Stimulated activated CD4-positive, alpha-beta T cell treated with anti-CD3 and anti-CD28 coated beads, Interleukin-12 subunit alpha, Interleukin-12 subunit beta, amount 100 ng/mL, for 24 hours (primary cell): ENCODE measurements at regions not wholly inside any gene's neighbourhood (a gene's known extent, or its start where the extent isn't known, plus 50 kb on each side); places are given as distances from the start of the nearest gene placed in this dataset.
"Not testable (repeated sequence)": the region's sequence is repeated elsewhere in the genome, so short reads cannot be mapped to it uniquely, and the experiment has no call there.

Experiments
- DNase-seq, 2 experiments: peaks; one replicate each; pipeline ENCODE4 v3.0.0-alpha.2; 2020; ENCODE audit warnings: low read depth in 2 of 2

DNA sequence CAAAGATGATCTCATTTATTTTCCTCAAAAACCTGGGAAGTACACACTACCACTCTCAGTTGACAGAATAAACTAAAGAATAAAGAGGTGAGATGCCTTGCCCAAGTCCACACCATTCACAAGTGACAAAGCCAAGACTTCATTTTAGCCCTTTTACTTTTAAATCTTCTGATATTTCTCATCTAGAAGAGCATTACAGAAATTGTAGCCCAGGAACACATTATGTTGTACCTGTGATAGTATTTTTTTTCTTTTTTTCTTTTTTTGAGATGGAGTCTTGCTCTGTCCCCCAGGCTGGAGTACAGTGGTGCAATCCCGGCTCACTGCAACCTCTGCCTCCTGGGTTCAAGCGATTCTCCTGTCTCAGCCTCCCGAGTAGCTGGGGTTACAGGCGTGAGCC lies 268.6 kb downstream of the FGFR2 start:
- not testable (repeated sequence) for DNase-seq

DNA sequence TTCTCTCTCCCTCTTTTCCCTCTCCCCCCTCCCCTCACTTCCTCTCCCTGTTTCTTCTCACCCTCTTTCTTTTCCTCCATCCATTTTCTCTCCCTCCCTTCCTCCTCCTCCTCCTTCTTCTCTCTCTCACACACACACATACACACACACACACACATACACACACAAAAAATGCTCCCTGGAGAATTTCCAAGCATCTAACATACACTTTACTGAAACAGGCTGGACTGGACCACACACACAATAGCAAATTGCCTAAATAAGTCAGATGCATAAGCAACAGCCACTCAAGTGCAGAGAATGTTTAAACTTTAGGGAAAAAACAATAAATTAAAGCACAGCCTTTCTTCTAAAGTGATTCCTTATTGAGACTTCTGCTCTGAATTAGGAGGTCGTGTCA lies 267.7 kb downstream of the FGFR2 start:
- no peak for DNase-seq

DNA sequence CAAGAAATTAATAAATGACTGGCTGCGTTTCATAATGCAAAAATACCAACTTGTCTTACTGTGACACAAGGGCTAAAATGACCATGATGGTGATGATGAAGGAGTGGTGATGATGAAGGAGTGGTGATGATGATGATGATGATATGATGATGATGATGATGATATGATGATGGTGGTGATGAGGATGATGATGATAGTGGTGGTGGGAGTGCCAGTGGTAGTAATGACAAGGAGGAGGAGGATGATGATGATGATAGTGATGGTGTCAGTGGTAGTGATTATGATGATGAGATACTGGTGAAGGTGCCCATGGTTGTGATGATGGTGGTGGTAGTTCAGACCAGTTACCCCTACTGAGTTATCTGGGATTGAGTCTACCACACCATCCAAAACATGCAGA lies 265.9 kb downstream of the FGFR2 start:
- DNase-seq, result no peak

- no peak for DNase-seq
These were observed 265.1 kb downstream of the FGFR2 start for GRCh38 chr10:121332829-121333765.

GRCh38 chr10:121335386-121335925 lies 262.8 kb downstream of the FGFR2 start:
- DNase-seq, result no peak

DNA sequence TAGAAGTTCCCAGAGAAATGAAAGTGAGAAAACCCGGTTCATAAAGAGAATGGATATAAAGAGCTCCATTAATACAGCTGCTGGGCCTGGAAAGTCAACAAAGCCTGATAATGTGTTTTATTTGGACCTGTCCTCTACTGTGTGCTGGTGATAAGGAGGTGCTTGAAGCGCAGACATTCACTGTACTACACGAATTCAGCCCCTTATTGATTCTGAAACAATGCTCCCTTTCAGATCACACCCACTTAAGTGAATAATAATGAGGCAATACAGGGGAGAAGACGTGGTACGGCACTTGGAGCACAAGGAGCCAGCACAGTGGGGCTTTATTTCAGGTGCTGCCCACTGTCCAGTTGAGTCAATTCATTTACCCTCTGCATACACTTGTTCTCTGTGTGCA lies 260.8 kb downstream of the FGFR2 start:
- no peak for DNase-seq

DNA sequence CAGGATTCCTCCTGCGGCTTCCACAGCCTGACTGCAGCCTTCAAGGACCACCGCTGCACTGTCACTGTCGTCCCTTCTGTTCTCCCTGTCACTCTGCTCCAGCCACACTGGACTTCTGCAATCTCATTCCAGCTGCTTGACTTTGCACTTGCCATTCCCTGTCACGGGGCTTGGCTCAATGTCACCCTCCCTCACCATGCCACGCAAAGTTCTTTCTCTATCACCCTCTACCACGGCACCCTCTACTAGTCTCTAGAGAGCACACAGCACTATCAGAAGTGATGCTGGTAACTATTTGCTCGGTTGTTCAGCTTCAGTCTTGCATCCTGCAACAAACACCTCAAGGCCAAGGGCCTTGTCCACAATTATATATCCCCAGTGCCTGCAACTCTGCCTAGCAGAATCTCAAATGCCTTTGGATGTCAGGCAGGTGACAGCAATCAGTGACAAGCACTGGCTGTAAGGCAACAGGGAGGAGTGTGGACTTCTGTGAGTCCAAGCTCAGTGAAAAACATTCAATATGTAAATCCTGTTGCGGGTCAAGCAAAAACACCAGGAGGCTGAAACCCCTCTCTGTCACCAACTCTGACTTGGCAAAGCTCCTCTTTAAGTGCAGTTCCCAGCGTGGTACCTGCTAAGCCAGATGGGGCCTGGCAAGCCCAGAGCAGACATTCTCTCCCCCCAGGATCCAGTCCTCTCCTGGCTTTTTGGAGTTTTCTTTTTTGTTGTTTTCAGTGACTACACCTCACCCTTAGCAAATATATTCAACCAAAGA lies 259.9 kb downstream of the FGFR2 start:
- no peak for DNase-seq

DNA sequence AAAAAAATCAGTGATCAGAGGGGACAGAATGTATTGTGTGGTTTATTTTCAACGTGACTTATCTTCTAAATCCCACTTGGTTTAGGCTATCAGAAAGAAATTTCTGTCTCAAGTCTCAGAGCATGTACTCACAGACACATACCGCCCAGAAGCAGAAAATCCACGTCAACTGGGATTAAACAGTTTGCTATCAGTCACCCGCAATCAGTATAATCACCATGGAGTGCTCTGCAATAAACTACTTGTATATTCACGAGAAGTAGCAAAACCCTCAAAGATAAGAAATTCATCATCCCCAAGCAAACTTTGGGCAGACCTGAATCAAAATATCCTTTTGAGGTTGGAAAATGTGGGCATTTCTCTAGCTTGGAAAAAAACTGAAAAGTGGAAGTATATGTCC lies 259.1 kb downstream of the FGFR2 start:
- no peak for DNase-seq

DNA sequence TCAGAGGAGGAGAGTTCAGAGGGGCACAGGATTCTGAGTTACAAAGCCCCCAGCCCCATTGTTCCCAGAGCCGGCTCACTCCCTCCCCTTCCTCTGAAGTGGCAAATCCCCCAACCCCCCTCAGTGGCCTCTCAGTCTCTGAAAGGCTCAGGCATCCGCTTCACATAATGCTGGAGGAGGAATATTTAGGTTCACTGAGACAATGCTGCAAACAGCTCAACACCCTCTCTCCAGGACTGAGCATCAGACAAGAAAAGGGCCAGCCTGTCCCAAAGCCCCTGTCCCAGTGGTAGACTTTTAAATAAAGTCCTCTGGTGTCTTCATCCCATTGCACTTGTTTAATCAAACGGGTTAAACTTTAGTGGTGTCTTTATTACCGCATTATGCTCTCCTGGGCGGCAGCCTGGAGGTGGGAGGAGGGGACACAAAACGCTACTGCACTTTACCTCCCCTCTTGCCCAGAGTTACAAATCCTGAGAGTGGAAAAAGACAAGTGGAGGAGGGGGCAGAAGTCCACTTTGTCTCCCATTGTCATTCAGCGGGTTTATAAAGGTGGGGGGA lies 257.9 kb downstream of the FGFR2 start:
- no peak for DNase-seq

- DNase-seq, result no peak
These were observed 246.7 kb downstream of the FGFR2 start for GRCh38 chr10:121351540-121351939.

DNA sequence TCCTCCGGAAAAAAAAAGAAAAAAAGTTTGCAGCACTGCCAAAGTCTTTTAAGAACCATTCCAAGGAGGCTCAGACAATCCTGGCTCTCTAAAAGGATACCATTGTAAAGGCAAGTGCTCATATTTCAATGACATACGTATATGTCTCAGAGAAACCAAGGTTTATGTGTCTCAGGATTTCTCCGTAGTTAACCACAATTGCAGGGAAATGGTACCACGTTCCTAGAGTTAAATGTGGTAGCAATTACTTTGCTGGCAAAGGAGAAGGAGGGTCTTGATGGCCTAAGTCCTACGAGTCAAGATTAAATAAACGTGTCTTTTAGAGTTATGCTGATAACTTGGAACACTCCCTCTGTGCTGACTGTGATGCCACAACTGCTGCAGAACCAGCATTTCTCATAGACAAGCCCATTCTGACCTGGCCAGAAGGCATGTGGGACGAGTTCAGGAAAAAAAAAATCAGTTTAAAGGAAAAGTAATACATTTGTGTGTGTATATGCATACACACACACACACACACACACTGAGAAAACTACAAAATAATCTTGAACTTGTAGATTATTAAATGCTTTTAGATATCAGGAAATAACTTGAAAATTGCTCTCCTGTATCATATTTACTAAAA lies 245.9 kb downstream of the FGFR2 start:
- no peak for DNase-seq

DNA sequence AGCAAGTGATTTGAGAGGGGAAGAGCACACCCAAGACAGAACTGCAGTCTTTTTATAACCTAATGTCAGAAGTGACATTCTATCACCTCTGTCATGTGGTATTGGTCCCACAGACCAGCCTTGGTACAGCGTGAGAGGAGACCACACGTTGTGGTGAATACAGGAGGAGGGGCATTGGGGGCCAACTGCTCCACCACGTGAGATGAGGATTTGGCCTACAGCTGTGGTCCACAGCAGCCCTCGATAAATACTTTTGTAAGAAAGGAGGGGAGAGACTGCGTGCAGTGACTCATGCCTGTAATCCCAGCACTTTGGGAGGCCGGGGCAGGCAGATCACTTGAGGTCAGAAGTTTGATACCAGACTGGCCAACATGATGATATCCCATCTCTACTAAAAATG lies 243.1 kb downstream of the FGFR2 start:
- DNase-seq, result no peak

- DNase-seq, result no peak
These were observed 242.1 kb downstream of the FGFR2 start for GRCh38 chr10:121356183-121356582.

GRCh38 chr10:121357401-121357800 lies 240.8 kb downstream of the FGFR2 start:
- DNase-seq, result no peak

GRCh38 chr10:121362026-121362425 lies 236.2 kb downstream of the FGFR2 start:
- DNase-seq, result no peak

DNA sequence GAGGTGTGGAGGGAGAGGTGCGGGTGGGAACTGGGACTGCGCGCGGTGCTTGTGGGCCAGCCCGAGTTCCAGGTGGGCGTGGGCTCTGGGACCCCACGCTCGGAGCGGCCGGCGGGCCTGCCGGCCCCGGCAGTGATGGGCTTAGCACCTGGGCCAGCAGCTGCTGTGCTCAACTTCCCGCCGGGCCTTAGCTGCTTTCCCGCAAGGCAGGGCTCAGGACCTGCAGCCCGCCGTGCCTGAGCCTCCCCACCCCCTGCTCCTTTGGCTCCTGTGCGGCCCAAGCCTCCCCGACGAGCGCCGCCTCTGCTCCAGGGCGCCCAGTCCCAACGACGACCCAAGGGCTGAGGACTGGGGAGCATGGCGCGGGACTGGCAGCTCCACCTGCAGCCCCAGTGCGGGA lies 232.7 kb downstream of the FGFR2 start:
- DNase-seq, result no peak

GRCh38 chr10:121368347-121369025 lies 229.8 kb downstream of the FGFR2 start:
- no peak for DNase-seq

- DNase-seq, result no peak
These were observed 228.6 kb downstream of the FGFR2 start for GRCh38 chr10:121369616-121370015.

DNA sequence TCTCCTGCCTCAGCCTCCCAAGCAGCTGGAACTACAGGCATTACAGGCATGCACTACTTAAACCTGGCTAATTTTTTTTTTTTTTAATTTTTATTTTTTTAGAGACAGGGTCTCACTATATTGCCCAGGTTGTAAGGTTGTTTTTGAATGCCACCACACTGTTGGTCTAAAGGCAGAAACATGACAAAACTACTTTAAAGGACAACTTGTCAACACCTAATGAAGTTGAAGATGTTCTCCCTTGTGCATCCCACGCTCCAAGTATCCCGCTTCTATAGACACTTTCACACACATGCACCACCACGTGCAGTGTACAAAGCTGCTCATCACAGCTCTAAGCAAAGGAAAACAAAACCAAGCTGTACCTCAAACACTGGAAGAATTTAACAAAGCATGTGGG lies 226.4 kb downstream of the FGFR2 start:
- no peak for DNase-seq

DNA sequence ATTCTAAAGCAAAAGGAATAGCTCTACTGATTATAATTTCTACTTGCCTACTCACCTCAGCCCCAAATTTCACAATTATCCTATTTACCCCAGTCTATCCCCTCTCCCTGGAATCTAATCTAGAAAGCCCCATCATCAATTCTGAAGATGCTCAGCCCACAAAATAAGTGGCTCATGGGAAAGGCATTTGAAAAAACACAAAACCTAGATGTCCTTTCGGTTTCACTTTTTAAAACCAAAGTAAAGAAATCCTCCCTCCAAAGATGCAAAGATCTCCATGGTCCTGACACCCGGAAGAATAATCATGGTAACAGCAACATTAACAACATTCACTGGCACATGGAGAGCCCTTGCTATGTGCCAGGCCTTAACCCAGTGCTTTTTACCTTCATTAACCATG lies 224.8 kb downstream of the FGFR2 start:
- DNase-seq, result no peak

DNA sequence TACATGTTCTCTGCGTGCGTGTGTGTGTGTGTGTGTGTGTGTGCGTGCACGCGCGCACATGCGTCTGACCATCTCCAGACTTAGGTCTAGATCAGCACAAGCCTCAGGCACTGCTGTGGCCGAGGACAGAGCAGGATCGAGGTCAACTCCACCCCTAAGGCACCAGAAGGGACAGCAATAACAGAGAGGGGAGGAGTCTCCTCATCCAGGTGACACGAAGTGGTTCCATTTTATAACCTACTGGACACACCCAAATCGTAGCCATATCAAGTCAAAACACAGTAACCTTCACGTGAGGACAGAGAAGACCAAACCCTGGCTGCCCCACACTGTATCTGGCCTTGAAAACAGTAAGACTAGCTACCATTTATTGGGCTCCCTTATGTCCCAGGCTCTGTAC lies 224.1 kb downstream of the FGFR2 start:
- DNase-seq, result no peak
